GM19455 (cell line): ENCODE measurements at regions not wholly inside any gene's neighbourhood (a gene's known extent, or its start where the extent isn't known, plus 50 kb on each side); places are given as distances from the start of the nearest gene placed in this dataset.

Experiments used
- ATAC-seq: cut with Tn5 transposase; IDR thresholded peaks from one replicate; pipeline ENCODE4 v1.9.1; 2021; ENCODE audit not compliant: unreplicated experiment

DNA sequence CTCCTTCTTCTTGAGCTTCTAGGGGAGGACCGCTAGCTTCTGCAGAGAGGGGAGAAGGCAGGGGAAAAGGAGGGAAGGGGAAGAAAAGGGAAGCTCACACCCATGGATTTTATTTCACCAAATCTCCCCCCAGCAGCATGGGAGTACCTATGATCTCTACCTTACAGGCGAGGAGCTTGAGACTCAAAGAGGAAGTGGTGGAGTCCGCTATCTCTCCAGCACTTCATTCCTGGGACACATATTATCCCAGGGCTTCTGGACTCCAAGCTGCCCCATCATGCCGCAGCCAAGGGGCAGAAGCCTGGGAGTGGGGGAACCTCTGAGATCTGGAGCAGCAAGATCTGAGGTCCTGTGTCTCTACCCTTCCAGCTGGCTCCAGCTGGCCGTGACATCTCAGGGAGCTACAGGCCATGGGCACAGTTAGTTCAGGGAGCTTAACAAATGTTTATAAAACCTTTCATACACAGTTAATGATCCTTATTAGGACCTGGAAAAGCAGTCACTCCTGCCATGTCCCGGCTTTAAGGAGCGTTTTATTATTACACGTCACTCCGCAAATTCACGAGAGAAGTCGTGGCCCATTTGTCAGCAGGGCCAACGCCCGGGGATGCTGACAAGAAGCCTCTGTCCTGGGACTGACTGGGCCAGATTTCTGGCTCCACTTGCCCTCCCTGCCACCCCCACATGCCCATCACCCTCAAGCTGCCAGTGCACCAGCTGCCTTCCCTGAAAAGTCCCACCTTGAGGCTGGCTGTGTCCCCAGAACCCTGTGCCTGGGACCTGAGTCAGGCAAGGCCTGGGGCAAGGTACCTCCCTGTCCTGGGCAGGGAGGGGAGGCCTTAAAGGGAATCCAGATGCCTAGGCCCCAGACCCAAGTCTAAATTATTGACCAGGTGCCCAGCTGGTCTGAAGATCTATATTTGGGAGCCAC, 132.1 kb upstream of the ZMIZ1 start:
- no peak for ATAC-seq

GRCh38 chr10:78937393-78937792, 131.4 kb upstream of the ZMIZ1 start:
- no peak for ATAC-seq

GRCh38 chr10:78937800-78938694, 130.7 kb upstream of the ZMIZ1 start:
- ATAC-seq: no peak

DNA sequence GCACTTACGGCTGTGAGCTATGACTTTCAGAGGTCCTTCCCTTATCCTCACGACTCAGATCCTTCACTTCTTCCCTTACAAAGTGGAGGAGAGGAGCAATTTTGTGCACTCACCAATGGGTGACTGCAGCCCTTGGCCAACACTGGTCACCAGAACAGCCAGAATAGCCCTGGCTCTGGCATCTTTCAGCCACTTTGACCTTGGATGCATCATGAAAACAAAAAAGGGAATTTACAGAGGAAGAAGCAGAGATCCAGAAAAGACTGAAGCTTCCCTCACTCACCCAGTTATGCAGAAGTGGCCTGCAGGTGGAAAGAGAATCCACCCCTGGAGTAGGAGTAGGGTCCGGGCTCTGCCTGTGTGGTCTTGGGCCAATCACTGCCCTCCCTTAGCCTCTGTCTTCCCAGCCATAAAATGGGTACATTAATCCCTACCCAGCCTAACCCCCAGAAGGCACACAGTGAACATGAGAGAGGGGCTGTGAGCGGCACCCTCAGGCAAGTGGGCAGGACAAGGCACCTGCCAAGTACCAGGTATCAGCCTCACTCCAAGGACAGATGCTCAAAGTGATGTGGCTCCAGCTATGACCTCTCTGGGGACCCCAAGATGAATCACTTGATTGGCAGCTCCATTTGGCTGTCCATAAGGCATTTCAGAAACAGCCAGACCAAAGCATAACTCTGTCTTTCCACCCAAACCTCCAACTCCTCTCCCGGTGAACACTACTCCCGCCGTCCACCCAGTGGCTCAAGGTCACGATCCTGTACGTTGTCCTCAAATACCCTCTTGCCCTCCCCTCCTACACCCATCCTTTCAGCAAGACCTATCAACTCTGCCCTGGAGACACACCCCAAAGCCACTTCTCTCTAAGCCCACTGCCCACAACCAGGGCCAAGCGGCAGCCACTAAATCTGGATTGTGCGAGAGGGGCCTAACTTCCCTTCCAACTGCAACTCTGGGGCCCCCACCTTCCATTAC, 129.8 kb upstream of the ZMIZ1 start:
- ATAC-seq: no peak

DNA sequence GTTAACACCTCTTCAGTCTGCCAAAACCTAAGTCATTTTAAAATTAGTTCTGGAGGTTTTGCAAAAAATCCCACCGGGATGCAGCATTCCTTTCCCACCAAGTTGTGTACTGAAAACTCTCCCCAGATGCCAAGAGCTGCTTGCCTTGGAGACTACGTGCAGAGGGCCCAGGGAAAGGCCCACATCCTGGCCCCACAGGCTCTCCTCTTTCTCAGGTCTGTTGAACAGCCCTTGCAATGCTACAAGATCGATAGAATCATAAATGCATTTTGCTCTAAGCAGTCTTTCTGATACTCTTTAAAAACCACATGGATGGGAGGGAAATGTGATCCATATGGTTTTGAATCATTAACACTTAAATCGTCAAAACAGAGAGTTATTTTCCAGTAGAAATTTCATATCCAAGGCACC, 126.7 kb upstream of the ZMIZ1 start:
- ATAC-seq: no peak

DNA sequence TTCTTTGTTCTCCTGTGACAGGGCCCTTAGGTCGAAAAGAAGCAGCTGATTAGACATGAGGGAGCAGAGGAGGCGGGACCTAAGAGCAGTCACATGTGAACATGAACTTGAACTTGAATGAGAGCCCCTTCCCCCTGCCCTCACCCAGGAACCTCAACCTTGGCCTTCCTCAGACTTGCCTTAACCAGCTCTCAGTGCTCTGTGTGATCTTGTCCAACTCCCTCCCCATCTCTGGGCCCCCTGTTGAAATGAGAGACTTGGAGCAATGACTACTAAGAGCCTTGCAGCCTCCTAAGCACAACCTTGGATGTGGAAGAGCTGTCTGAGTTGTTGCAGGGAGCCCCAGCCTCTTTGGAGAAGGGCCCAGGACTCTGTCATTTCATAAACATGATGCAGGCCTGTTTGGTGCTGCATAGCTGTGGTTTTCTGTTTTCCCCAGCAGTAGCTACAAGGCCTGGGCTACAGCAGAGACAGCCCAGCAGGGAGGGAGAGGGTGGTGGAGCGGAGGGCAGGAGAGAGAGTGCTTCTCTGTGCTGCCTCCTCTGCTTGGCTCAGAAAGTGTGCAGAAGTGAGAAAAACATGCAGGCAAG, 123.9 kb upstream of the ZMIZ1 start:
- ATAC-seq: no peak

- no peak for ATAC-seq
These were observed 122.9 kb upstream of the ZMIZ1 start for GRCh38 chr10:78945838-78946237.

DNA sequence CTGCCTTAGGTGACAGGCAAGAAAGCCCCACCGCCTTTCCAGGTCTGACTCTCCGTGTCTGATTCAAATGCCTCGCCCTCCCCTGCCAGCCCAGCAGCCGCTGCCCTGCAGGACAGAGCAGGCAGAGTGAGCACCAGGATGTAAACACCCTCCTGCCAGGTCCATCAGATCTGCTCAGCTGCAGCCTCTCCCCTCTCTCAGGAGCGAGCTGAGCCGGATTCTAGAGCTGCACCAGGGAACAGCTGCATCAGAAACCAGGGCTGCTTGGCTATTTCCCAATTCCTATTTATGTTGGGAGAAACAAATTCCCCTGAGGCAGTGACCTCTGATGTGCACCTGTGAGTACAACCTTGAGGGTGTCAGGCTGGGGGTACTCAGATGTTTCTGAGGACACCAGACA, 121.5 kb upstream of the ZMIZ1 start:
- no peak for ATAC-seq

- no peak for ATAC-seq
These were observed 121.0 kb upstream of the ZMIZ1 start for GRCh38 chr10:78947733-78948132.

DNA sequence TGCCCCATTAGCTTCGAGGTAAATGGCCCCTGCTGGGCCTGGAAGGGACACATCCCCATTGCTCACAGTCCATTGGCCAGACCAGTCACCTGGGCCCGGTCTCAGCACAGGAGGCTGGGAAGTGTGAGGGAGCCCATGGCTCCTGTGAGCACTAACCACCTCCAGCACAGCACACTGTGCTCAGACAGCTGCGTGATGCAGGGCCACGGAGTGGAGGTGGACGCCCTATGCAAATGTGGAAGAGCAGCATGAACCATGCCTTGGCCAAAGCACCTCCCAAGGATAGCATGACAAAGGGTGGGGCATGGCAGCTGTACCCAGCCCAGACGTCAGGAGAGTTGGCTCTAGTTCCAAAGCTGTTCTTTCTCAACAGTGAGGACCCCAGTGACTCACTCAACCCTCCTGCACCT, 120.1 kb upstream of the ZMIZ1 start:
- ATAC-seq: no peak

GRCh38 chr10:78950656-78951587, 117.8 kb upstream of the ZMIZ1 start:
- ATAC-seq: no peak

- no peak for ATAC-seq
These were observed 116.7 kb upstream of the ZMIZ1 start for GRCh38 chr10:78952030-78952429.

- ATAC-seq: no peak
These were observed 116.1 kb upstream of the ZMIZ1 start for GRCh38 chr10:78952686-78953085.

- ATAC-seq: no peak
These were observed 115.5 kb upstream of the ZMIZ1 start for GRCh38 chr10:78953113-78953798.

DNA sequence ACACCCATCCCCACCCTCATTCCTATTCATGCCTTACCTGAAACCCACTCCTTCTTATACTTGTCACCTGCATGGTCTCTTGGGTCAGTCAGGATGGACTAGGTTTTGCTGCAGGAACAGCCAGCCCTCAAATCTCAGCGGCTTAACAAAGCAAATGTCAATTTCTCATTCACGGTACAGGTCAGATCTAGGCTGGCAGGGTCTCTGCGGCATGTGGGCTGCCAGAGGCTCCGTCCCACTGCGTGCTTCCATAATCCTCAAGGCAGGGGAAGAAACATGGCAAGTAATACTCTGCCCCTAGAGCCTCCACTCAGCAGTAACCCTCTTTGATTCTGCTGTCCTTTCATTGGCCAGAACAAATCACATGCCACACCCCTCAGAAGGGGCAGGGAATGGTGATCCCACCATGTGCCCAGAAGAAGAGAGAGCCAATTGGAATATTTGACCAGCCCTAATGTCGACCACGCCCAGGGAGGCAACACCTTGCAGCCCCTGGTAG, 114.9 kb upstream of the ZMIZ1 start:
- no peak for ATAC-seq

- no peak for ATAC-seq
These were observed 114.1 kb upstream of the ZMIZ1 start for GRCh38 chr10:78954689-78955088.

- no peak for ATAC-seq
These were observed 113.6 kb upstream of the ZMIZ1 start for GRCh38 chr10:78955206-78955605.

- ATAC-seq: no peak
These were observed 112.4 kb upstream of the ZMIZ1 start for GRCh38 chr10:78956391-78956790.
